ENCODE measurements at regions not wholly inside any gene's neighbourhood (a gene's known extent, or its start where the extent isn't known, plus 50 kb on each side); places are given as distances from the start of the nearest gene placed in this dataset.
A peak's percentile ranks its signal among the peaks of the same experiment; 100 is the strongest.
"Not testable (repeated sequence)": the region's sequence is repeated elsewhere in the genome, so short reads cannot be mapped to it uniquely, and the experiment has no call there.

DNA sequence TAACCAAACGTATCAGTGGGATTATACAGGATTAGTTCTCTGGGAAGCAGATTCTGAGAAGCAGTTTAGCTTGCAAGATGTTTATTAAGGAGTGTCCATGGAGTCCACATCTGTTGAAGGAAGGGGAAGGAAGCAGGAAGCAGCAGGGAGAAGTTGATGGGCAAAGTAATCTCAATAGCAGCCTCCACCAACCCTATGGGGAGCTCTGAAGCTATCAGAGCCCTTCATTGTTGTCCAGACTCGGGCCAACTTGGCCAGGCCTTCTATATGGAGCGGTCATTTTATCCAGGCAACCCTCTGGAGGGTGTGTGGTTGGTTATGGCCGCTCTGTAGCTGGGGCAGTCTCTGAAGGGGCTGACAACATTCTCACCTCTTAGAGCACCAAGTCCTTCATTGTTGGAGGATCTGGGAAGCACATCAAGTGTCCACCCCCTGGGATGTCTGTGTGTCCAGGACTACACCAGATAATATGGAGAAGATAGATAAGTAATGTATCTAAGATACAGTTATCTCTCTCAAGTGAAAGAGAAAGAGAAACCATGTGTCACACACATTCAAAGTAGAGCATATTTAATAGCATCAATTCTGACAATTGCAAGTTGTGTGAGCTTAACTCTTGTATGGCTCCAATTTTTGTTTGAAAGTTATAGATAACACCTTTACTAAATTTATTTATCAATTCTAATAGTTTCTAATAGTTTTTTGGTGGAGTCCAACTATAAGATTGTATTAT lies 101.7 kb upstream of the TRIM77 start:
- intact Hi-C loops (cut with DNase I) = no loop called here
- DNase-seq = no peak

DNA sequence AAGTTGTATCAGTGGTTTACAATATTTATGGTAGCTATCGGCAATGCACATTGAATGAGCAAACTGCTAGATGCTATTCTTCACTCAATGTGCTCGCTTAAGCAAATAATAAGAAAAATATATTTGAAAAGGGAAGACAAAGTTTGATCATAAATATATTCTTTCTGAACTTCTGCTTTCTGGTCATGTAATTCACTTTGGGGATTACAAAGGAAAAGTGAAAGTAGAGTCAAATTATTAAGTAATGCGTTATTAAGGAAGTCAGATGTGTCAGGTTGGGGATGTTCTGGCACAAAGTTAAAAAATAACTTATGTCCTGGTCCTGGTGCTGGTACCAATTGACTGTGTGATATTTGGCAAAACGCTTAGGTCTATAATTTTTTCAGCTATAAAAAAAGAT lies 98.0 kb upstream of the TRIM77 start:
- TF ChIP-seq, protein P1, sequence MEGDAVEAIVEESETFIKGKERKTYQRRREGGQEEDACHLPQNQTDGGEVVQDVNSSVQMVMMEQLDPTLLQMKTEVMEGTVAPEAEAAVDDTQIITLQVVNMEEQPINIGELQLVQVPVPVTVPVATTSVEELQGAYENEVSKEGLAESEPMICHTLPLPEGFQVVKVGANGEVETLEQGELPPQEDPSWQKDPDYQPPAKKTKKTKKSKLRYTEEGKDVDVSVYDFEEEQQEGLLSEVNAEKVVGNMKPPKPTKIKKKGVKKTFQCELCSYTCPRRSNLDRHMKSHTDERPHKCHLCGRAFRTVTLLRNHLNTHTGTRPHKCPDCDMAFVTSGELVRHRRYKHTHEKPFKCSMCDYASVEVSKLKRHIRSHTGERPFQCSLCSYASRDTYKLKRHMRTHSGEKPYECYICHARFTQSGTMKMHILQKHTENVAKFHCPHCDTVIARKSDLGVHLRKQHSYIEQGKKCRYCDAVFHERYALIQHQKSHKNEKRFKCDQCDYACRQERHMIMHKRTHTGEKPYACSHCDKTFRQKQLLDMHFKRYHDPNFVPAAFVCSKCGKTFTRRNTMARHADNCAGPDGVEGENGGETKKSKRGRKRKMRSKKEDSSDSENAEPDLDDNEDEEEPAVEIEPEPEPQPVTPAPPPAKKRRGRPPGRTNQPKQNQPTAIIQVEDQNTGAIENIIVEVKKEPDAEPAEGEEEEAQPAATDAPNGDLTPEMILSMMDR (IDR thresholded peaks at IDR 0.05) = no peak
- intact Hi-C loops (cut with DNase I) = loop anchor here in 7 of 10 donors (5.0 to 10.0 kb wide), 4 partner anchors 277 to 517 kb away; no protein-coding TSS in a partner anchor
- DNase-seq (no peak), ATAC-seq (no peak)
- Histone ChIP-seq H3K9me3 (no peaks in the 10 kb centered on the region), H3K4me1 (peaks cover 0 to 8% (median 0%) of the 10 kb centered on the region in 9 donors), H3K36me3 (no peaks in the 10 kb centered on the region), H3K27me3 (no peaks in the 10 kb centered on the region), H3K4me3 (peak overlapping the region in 1 of 10 donors; percentile 20), H3K27ac (peak overlapping the region in 1 of 10 donors; percentile 27)
- WGBS, 2 donors = 59 to 83% methylated on average over 4 of the region's 4 CpGs

More for the DNA sequence above, 101.7 kb upstream of the TRIM77 start:
- peak in 3 of 8 donors; percentile 17 to 49 (median 29) for ATAC-seq
- Histone ChIP-seq H3K4me3 (no peak overlapping the region), H3K27me3 (no peaks in the 10 kb centered on the region), H3K9me3 (no peaks in the 10 kb centered on the region), H3K4me1 (peaks cover 0 to 8% (median 0%) of the 10 kb centered on the region in 9 donors), H3K36me3 (no peaks in the 10 kb centered on the region), H3K27ac (peak overlapping the region in 3 of 10 donors; percentile 6 to 61 (median 18))
- TF ChIP-seq, protein P1 (IDR thresholded peaks at IDR 0.05) = no peak
- 51 to 56% methylated on average over 4 of the region's 4 CpGs for WGBS, 2 donors

DNA sequence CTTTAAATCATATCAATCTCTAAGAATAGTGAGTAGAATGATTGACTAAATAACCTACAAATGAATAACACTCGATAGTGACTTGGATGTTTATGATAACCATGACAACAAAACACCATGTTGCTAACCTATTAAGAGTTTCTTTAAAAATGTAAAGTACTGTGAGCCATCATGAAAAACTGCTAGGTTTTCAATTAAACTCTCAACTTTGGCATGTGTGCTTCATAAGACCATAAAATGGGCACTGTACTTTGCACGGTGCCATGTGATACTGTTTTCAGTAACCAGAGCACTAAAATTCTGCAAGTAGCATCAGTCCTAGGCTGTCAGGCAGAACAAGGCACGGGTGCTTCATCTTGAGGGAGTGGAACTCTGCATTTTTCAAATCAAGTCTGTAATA lies 96.2 kb upstream of the TRIM77 start:
- intact Hi-C loops (cut with DNase I) = loop anchor here in 7 of 10 donors (5.0 to 10.0 kb wide), 4 partner anchors 279 to 519 kb away; no protein-coding TSS in a partner anchor
- no peak overlapping the region for H3K27ac ChIP-seq
- H3K4me1 ChIP-seq = peaks cover 0 to 8% (median 0%) of the 10 kb centered on the region in 9 donors
- no peaks in the 10 kb centered on the region for H3K27me3 ChIP-seq
- H3K4me3 ChIP-seq = no peak overlapping the region
- no peaks in the 10 kb centered on the region for H3K9me3 ChIP-seq
- H3K36me3 ChIP-seq = no peaks in the 10 kb centered on the region
- ATAC-seq (peak in 1 of 8 donors; percentile 19), DNase-seq (no peak)
- WGBS, 2 donors = 73 to 78% methylated on average over 3 of the region's 3 CpGs
- TF ChIP-seq, protein P1 (IDR thresholded peaks at IDR 0.05) = no peak

DNA sequence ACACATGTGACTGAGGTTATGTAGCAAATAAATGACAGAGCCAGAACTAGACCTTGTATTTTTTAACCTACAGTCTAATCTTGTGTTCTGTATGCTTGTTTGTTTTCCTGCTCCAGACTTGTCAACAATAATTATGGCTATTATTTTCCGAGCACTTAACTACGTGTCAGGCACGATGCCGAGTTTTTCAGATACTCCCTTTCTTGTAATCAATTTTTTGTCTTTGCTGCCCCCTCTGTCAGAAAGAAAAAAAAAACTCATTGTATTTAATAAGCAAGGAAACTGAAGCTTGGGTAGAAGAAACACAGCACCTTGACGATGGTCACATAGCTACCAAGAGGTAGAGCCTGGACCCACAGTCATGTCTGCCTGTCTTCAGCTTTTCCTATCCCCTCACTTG lies 95.7 kb upstream of the TRIM77 start:
- intact Hi-C loops (cut with DNase I) = loop anchor here in 7 of 10 donors (5.0 to 10.0 kb wide), 4 partner anchors 280 to 520 kb away; no protein-coding TSS in a partner anchor
- not testable (repeated sequence) for H3K4me1 ChIP-seq, H3K27ac ChIP-seq, H3K27me3 ChIP-seq, DNase-seq, H3K9me3 ChIP-seq, H3K36me3 ChIP-seq, H3K4me3 ChIP-seq
- ATAC-seq = peak in 1 of 8 donors; percentile 20
- WGBS, 2 donors = 29 to 33% methylated on average over 5 of the region's 5 CpGs
- TF ChIP-seq, protein P1 (IDR thresholded peaks at IDR 0.05) = peak in 5 of 9 donors; percentile 15 to 37 (median 29)

DNA sequence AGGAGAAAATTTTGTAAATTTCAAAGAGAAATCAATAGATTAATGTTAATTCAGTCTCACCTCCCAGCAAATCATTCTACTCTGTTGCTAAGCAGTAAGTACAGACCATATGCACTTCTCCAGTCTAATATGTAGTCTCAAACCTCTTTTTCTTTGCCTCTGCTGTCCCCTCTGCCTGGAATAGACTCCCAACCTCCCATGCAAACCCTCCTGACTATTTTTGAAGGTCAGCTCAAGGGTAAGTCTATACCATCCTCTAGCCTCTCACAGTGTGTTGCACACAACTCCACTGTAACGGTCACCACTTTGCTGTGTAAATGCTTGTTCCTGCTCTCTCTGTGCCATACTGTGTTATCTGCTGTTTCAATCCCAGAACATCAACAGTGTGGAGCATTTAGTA lies 94.5 kb upstream of the TRIM77 start:
- intact Hi-C loops (cut with DNase I) = loop anchor here in 7 of 10 donors (10.0 kb wide), 2 partner anchors 281 to 521 kb away; no protein-coding TSS in a partner anchor
- WGBS, 2 donors = 95 to 96% methylated on average over 1 of the region's 1 CpG
- H3K9me3 ChIP-seq, H3K27ac ChIP-seq, DNase-seq, H3K27me3 ChIP-seq, H3K4me1 ChIP-seq, H3K36me3 ChIP-seq, H3K4me3 ChIP-seq: not testable (repeated sequence)
- ATAC-seq = peak in 2 of 8 donors; percentile 21 to 47

DNA sequence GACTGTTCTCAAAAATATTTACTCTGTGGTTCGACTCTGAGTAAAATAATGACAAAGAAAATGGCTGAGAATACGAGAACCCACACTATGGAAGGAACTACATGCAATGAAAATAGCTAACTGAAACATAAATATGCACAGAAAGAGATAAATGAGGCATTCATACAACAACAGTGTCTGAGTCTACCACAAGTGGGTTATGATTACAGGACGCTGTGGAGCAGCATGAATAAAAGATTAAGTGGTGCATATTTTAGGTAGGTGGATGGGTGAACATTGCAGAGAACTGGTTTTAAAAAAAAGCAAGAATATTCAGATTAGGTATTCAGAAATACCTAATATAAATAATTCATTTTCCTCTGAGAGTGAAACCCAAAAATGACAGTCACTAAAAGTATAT lies 93.9 kb upstream of the TRIM77 start:
- H3K9me3 ChIP-seq, H3K36me3 ChIP-seq, H3K4me1 ChIP-seq, H3K27ac ChIP-seq, ATAC-seq, H3K27me3 ChIP-seq, H3K4me3 ChIP-seq, DNase-seq: not testable (repeated sequence)
- 81 to 82% methylated on average over 3 of the region's 3 CpGs for WGBS, 2 donors
- intact Hi-C loops (cut with DNase I) = loop anchor here in 7 of 10 donors (10.0 kb wide), 2 partner anchors 281 to 521 kb away; no protein-coding TSS in a partner anchor

All from heart right ventricle (tissue), 16 donors.